H1 (cell line): ENCODE measurements at regions not wholly inside any gene's neighbourhood (a gene's known extent, or its start where the extent isn't known, plus 50 kb on each side); places are given as distances from the start of the nearest gene placed in this dataset.

Experiments
- CHD2 ChIP-seq: IDR thresholded peaks from 2 replicates; pipeline ENCODE4 v1.6.1; 2012; ENCODE audit warnings: low read length, improper control_type of control experiment
- CTCF ChIP-seq, 3 experiments: IDR thresholded peaks; 1 replicate in 2 of 3; 2 replicates in 1 of 3; pipeline versions ENCODE4 v1.5.1 to v1.6.1; 2011; ENCODE audit warnings: low read length in 3 of 3, mild to moderate bottlenecking in 3 of 3, inconsistent platforms in 2 of 3, low read depth in 1 of 3, moderate library complexity in 1 of 3; ENCODE audit not compliant: insufficient read depth in 1 of 3; ENCODE audit errors: control extremely low read depth in 1 of 3
- EP300 ChIP-seq, 2 experiments: IDR thresholded peaks; 1 replicate in 1 of 2; 2 replicates in 1 of 2; pipeline ENCODE4 v1.6.1; 2011 to 2012; ENCODE audit warnings: low read depth in 2 of 2, low read length in 2 of 2, mild to moderate bottlenecking in 2 of 2, borderline replicate concordance in 1 of 2, inconsistent platforms in 1 of 2, moderate library complexity in 1 of 2
- GABPA ChIP-seq: IDR thresholded peaks from 2 replicates; pipeline ENCODE4 v1.6.1; 2011; ENCODE audit warnings: mild to moderate bottlenecking, low read length, moderate library complexity, borderline replicate concordance; ENCODE audit not compliant: insufficient read depth
- HDAC6 ChIP-seq: IDR thresholded peaks from one replicate; pipeline ENCODE4 v1.7.1; 2012; ENCODE audit warnings: low read depth, mild to moderate bottlenecking, inconsistent platforms, low read length, moderate library complexity
- KDM5A ChIP-seq: fragments of 200-600 bp; IDR thresholded peaks from 2 replicates; pipeline ENCODE4 v1.7.1; 2012; ENCODE audit warnings: mild to moderate bottlenecking, low read length, inconsistent platforms, mixed read lengths
- MAFK ChIP-seq: IDR thresholded peaks from 2 replicates; pipeline ENCODE4 v1.6.1; 2012; ENCODE audit warnings: low read depth, mild to moderate bottlenecking, improper control_type of control experiment, low read length
- POLR2A ChIP-seq, 2 experiments: IDR thresholded peaks; 1 replicate in 1 of 2; 2 replicates in 1 of 2; pipeline ENCODE4 v1.6.1; 2011; ENCODE audit warnings: low read depth in 2 of 2, low read length in 2 of 2, mild to moderate bottlenecking in 2 of 2; ENCODE audit errors: control extremely low read depth in 1 of 2
- TAF1 ChIP-seq: IDR thresholded peaks from 2 replicates; pipeline ENCODE4 v1.6.1; 2011; ENCODE audit warnings: mild to moderate bottlenecking, low read depth, low read length
- TCF12 ChIP-seq: IDR thresholded peaks from 2 replicates; pipeline ENCODE4 v1.6.1; 2011; ENCODE audit warnings: low read depth, mild to moderate bottlenecking, low read length
- YY1 ChIP-seq: IDR thresholded peaks from 2 replicates; pipeline ENCODE4 v1.6.1; 2011; ENCODE audit warnings: low read depth, mild to moderate bottlenecking, low read length
- ZNF274 ChIP-seq: IDR thresholded peaks from 2 replicates; pipeline ENCODE4 v1.7.0; 2012; ENCODE audit warnings: low read length, borderline replicate concordance; ENCODE audit errors: extremely low read depth

GRCh38 chr9:21668516-21668915, 133.9 kb upstream of the MTAP start:
- no peak for TF ChIP-seq CTCF (IDR thresholded peaks at IDR 0.05; ENCODE audit: control extremely low read depth in 1 of 3, insufficient read depth in 1 of 3, low read depth in 1 of 3, low read length in 3 of 3)
- no peak for TF ChIP-seq GABPA
- TF ChIP-seq TCF12: no peak
- TF ChIP-seq EP300 (IDR thresholded peaks at IDR 0.05; ENCODE audit: borderline replicate concordance in 1 of 2, low read depth in 2 of 2, low read length in 2 of 2): no peak
- TF ChIP-seq TAF1: no peak
- no peak for TF ChIP-seq YY1
- no peak for TF ChIP-seq POLR2A (IDR thresholded peaks at IDR 0.05; ENCODE audit: control extremely low read depth in 1 of 2, low read depth in 2 of 2, low read length in 2 of 2)
- TF ChIP-seq MAFK: no peak
- TF ChIP-seq HDAC6: no peak
- TF ChIP-seq ZNF274: no peak
- no peak for TF ChIP-seq CHD2
- TF ChIP-seq KDM5A: no peak
